HG03039 (cell line): ENCODE measurements at regions not wholly inside any gene's neighbourhood (a gene's known extent, or its start where the extent isn't known, plus 50 kb on each side); places are given as distances from the start of the nearest gene placed in this dataset.
"Not testable (repeated sequence)": the region's sequence is repeated elsewhere in the genome, so short reads cannot be mapped to it uniquely, and the experiment has no call there.

ENCODE experiments used
- ATAC-seq: cut with Tn5 transposase; IDR thresholded peaks from one replicate; pipeline ENCODE4 v1.9.1; 2021; ENCODE audit warnings: mild to moderate bottlenecking, moderate library complexity; ENCODE audit not compliant: unreplicated experiment

DNA sequence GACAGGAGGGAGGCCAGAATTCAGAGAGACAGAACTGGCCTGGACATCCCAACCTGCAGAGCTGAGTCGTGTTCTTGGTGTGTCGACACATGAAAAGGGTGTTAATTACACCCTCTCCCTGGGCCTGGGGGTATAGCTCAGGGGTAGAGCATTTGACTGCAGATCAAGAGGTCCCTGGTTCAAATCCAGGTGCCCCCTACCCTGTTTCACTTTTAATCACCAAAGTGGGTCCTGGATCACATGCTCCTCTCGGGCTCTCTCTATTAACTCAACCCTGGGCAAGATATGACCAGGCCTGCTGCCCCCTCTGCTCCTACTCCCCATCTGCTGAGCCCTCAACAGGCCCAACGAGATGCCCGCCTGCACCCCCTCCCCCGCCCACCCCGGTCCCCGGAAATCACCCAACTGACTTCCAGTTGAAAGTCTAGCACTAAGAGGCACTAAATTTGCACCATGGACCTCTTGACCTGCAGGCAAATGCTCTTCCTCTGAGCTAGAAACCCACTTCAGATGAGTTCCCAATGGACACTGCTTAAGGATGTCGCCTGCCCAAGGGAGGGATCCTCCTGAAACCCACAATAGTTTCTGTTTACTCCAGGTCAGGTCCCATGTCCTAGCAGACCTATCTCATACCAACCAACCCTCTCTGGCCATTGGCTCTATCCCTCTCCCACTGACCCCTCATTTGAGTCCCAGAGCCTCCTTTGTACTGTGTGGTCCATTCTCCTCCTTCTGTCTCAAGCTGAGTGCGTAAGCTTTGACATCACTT, 137.6 kb downstream of the ZNF467 start:
- ATAC-seq: peak; percentile 35

DNA sequence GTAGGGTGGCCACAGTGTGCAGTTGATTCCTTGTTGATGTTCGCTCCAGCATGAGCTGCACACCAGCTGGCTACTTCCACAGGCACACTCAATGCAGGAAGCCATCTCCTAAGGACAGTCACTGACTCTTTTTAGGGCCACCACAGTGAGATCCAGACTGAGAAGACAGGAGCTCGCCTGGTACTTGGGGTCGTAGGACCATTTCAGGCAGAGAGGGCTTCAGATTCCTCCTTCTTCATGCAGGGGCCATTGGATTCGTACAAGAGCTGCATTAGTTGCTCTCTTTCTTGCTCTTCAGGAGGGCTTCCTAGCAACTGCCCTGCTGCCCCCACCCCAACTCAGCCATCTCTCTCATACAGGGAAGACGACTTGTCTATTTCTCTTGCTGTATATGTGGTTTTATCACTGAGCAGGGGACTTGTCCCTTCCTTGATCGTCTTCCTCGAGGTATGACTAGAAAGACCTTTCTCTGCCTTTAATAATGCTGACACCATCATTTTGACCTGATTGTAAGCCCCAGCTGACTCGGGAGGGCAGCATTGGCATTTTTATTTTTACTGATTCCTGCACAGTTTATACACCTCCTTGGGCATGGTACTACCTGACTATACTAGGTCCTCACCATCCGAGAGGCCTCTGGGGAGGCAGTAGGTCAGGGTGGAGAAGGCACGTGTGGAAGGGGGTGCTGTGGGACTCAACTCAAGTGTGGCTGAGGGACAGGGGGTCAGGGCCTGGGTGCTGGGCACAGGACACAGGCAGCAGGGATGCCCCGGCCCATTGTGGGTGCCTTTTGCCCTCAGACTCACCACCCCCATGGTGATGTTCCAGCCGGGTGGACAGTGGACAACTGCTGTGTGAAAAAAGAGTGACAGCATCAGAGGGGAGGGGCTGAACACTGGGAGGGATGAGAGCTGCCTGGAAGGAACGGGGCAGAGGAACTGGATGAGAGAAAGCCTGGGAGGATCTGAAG, 136.7 kb upstream of the ZNF746 start:
- no peak for ATAC-seq

GRCh38 chr7:149628361-149629149, 130.9 kb upstream of the ZNF746 start:
- not testable (repeated sequence) for ATAC-seq

GRCh38 chr7:149627911-149628310, 130.3 kb upstream of the ZNF746 start:
- ATAC-seq: no peak

DNA sequence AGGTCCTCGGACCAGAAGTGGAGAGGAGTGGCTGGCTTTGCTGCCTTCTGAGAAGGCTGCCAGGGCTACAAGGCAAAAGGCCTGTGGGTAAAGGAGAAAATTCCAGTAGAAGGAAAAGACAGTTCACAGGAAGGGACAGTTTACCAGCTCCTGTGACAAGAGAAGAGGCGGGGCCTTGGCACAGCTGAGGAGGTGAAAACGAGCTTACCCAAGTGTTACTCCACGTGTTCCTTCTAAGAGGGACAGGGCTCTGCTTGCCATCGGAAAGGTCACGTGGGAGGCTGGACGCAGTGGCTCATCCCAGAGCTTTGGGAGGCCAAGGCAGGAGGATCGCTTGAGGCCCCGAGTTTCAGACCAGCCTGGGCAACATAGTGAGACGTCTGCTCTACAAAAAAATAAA, 129.4 kb upstream of the ZNF746 start:
- no peak for ATAC-seq

- no peak for ATAC-seq
These were observed 128.4 kb upstream of the ZNF746 start for GRCh38 chr7:149625947-149626392.

GRCh38 chr7:149625340-149625946, 127.8 kb upstream of the ZNF746 start:
- no peak for ATAC-seq

- peak; percentile 92 for ATAC-seq
These were observed 127.1 kb upstream of the ZNF746 start for GRCh38 chr7:149624419-149625339.

GRCh38 chr7:149624006-149624405, 126.4 kb upstream of the ZNF746 start:
- ATAC-seq: peak; percentile 9

- ATAC-seq: not testable (repeated sequence)
These were observed 125.8 kb upstream of the ZNF746 start for GRCh38 chr7:149623262-149623997.

DNA sequence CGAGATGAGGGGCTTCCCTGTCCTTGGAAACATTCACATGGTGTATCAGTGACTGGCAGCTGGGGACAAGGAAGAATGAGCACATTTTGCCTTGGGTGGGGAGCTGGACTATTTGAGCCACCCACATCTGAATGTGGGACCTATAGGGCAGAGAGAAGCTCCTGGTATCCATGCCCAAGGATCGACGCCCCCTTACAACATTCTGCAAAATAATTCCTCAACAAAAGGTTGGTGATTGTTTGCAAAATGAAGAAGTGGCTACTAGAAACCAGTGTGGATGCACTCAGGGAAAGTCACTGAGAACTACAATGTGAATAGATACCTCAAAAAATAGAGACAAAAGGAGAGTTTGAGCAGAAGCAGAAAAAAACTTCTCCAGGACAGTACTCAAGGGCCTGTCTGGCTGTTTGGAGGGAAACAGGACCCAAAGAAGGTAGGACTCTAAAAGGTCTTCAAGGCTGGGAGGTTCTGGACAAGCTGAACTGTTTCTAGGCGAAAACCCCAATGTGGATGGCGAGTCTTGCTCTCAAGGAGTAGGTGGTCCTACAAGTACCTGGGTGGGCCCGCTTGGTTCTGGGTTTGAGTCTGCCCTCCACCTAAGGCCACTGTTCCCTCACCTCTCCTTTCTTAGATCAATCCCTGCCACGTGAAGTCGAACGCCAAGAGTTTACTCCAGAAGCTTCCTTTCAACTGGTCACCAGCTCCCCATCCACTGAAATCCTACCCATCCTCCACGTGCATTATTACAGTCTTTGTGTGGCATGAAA, 125.0 kb upstream of the ZNF746 start:
- ATAC-seq: no peak

DNA sequence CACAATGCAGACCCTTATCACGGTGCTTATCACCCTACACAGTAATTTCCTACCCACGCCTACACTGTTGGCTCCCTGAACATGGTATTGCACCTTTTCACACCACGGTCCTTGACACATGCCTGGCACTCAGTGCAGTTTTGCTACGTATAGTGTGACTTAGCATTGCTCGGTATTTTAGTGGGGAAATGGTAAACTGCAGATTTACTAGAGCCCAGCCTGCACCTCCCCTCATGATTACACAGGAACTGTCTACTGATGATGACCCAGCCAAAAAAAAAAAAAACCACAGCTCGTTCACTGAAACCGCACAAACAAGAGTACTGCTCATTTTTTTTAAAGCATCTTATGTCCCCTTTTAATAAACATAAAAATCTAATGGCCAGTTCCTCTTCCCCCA, 124.2 kb upstream of the ZNF746 start:
- no peak for ATAC-seq

GRCh38 chr7:149620961-149621360, 123.4 kb upstream of the ZNF746 start:
- peak; percentile 25 for ATAC-seq

GRCh38 chr7:149616898-149617297, 119.3 kb upstream of the ZNF746 start:
- ATAC-seq: no peak

DNA sequence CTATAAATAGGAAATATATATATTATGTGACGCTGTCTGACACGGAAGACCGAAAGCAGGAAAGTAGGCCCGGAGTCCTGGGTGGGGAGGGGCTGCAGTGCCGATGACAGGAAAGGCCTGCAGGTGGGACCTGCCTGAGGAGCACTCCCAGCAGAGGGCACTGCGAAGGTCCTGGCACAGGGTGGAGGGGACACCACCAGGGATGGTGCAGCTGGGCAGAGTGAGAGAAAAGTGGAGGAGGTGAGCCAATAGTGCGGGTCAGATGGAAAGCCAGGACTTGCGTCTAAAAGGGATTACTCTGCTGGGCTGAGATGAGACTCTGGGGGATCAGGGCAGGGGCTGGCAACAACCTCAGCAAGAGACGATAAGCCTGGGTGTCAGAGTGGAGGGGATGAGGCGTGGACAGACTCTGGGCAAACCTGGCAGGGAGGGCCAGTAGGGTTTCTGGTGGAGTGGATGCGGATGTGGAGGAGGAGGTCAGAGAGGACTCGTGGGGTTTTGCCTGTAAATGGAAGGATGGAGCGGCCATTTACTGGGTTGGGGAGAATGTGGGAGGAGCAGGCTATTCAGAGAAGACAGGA, 118.2 kb upstream of the ZNF746 start:
- no peak for ATAC-seq

DNA sequence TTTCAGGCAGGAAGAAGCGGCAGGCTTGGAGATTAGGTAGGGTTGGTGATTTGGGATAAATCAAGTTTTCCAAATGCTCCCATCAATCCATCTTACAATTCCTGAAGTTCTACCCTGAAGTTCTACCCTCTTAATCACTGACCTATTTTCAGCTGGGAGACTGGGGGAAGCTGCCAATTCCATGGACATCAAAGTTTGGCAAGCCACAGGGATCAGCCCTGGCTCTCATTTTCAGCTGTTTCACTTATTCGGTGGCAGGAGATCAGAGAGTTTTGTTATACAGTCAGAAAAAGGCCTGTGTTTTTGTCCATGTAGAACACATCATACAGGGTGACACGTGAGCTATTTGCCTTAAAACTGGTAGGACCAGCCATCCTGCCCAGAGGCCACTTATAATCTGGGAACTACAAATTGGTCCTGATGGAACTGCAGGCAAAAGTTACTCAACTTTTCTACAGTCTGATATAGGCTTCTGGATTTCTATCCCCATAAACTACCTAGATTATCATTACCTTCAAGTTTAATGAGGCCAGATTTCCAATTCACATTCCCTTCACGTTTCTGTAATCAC, 112.9 kb upstream of the ZNF746 start:
- no peak for ATAC-seq

GRCh38 chr7:149608168-149608567, 110.6 kb upstream of the ZNF746 start:
- no peak for ATAC-seq
